HCT116 (cell line): ENCODE measurements at regions not wholly inside any gene's neighbourhood (a gene's known extent, or its start where the extent isn't known, plus 50 kb on each side); places are given as distances from the start of the nearest gene placed in this dataset.

ENCODE experiments used
- ATAC-seq: fragments of 200-7000 bp; cut with Tn5 transposase; 2 replicates; pipeline ENCODE4 v1.9.1; 2020; ENCODE audit warnings: mild to moderate bottlenecking, moderate library complexity
- BruUV-seq: library from RNA; stranded (reverse); fragments of 400-500 nt; replicated peaks from 2 replicates; lab custom pipeline; 2021; lab: Mats Ljungman, UMichigan
- CTCF ChIA-PET: fragments of 300-600 bp; sonication (Branson Sonifier 250); formaldehyde crosslinking; loops from one replicate; lab custom pipeline; 2021; ENCODE audit warnings: antibody characterized with exemption; lab: Charles Lee
- POLR2A ChIA-PET: fragments of 300-600, 350-600 bp; sonication (Branson Sonifier 250); formaldehyde crosslinking; loops from one replicate; lab custom pipeline; 2021; ENCODE audit warnings: antibody characterized with exemption; lab: Charles Lee
- RAD21 ChIA-PET, 2 experiments: fragments of 300-600 bp; sonication (Branson Sonifier 250); formaldehyde crosslinking; loops; one replicate each; lab custom pipeline; 2023; ENCODE audit warnings: low total read pairs in 2 of 2; ENCODE audit not compliant: uncharacterized antibody in 2 of 2, unreplicated experiment in 2 of 2, low non-redundant PET in 1 of 2; lab: Charles Lee
- DNase-seq: peaks from one replicate; pipeline ENCODE4 v3.0.0-alpha.2; 2010; ENCODE audit warnings: low read depth, low spot score
- H2AFZ ChIP-seq: fragments of 200-600 bp; shearing (Covaris generic), sonication (generic); 2 replicates; pipeline ENCODE4 v1.6.1; 2017; ENCODE audit warnings: low read depth, mixed run types, mixed read lengths, antibody characterized with exemption, low read length; ENCODE audit not compliant: poor library complexity, severe bottlenecking
- H3K27ac ChIP-seq: 2 replicates; pipeline ENCODE4 v1.5.1; 2012; ENCODE audit warnings: low read depth, low read length
- H3K27me3 ChIP-seq: fragments of 200-600 bp; sonication (generic); 2 replicates; pipeline ENCODE4 v1.6.1; 2016; ENCODE audit warnings: mixed run types, low read length, mixed read lengths; ENCODE audit not compliant: insufficient read depth
- H3K36me3 ChIP-seq, 2 experiments: fragments of 200-500 bp in 1 of 2; fragments of 200-600 bp in 1 of 2; sonication (Bioruptor generic) in 1 of 2; sonication (generic) in 1 of 2; 2 replicates each; pipeline versions ENCODE4 v1.5.1 to v1.6.1; 2014 to 2016; ENCODE audit warnings: low read length in 2 of 2, inconsistent platforms in 1 of 2, mixed read lengths in 1 of 2, mixed run types in 1 of 2; ENCODE audit not compliant: insufficient read depth in 2 of 2, control insufficient read depth in 1 of 2
- H3K4me1 ChIP-seq, 2 experiments: fragments of 200-600 bp in 1 of 2; sonication (generic) in 1 of 2; 2 replicates each; pipeline versions ENCODE4 v1.5.1 to v1.6.1; 2012 to 2017; ENCODE audit warnings: low read length in 2 of 2, inconsistent platforms in 1 of 2, mild to moderate bottlenecking in 1 of 2, mixed read lengths in 1 of 2, mixed run types in 1 of 2, moderate library complexity in 1 of 2; ENCODE audit not compliant: insufficient read depth in 2 of 2, control insufficient read depth in 1 of 2
- H3K4me2 ChIP-seq: fragments of 200-600 bp; sonication (generic); 2 replicates; pipeline ENCODE4 v1.6.1; 2017; ENCODE audit warnings: mixed run types, low read length, mixed read lengths
- H3K4me3 ChIP-seq, 2 experiments: fragments of 200-600 bp in 1 of 2; sonication (generic) in 1 of 2; replicated peaks in 1 of 2; 2 replicates each; pipeline ENCODE4 v1.5.1; 2011 to 2016; ENCODE audit warnings: low read length in 2 of 2, control low read depth in 1 of 2, low read depth in 1 of 2, mild to moderate bottlenecking in 1 of 2, mixed read lengths in 1 of 2, mixed run types in 1 of 2
- H3K79me2 ChIP-seq: fragments of 200-600 bp; sonication (generic); 2 replicates; pipeline ENCODE4 v1.6.1; 2017; ENCODE audit warnings: mild to moderate bottlenecking, mixed run types, low read length, moderate library complexity, mixed read lengths; ENCODE audit not compliant: insufficient read depth
- H3K9ac ChIP-seq: fragments of 200-600 bp; sonication (generic); 2 replicates; pipeline ENCODE4 v1.6.1; 2016; ENCODE audit warnings: low read length, mixed read lengths
- H3K9me2 ChIP-seq: fragments of 200-600 bp; sonication (generic), shearing (Covaris generic); 2 replicates; pipeline ENCODE4 v1.6.1; 2017; ENCODE audit warnings: mixed run types, mild to moderate bottlenecking, moderate library complexity; ENCODE audit not compliant: insufficient read depth
- H3K9me3 ChIP-seq, 2 experiments: fragments of 200-500 bp in 1 of 2; fragments of 200-600 bp in 1 of 2; sonication (Bioruptor generic) in 1 of 2; sonication (generic) in 1 of 2; 2 replicates each; pipeline ENCODE4 v1.6.1; 2014 to 2017; ENCODE audit warnings: low read length in 2 of 2, mixed read lengths in 2 of 2, inconsistent platforms in 1 of 2, low read depth in 1 of 2, mild to moderate bottlenecking in 1 of 2, mixed run types in 1 of 2, moderate library complexity in 1 of 2; ENCODE audit not compliant: control insufficient read depth in 1 of 2, insufficient read depth in 1 of 2
- H4K20me1 ChIP-seq: fragments of 200-600 bp; sonication (generic), shearing (Covaris generic); 2 replicates; pipeline ENCODE4 v1.6.1; 2017; ENCODE audit warnings: mixed run types, mild to moderate bottlenecking, moderate library complexity; ENCODE audit not compliant: insufficient read depth
- ATF3 ChIP-seq: IDR thresholded peaks from 2 replicates; pipeline ENCODE4 v1.6.1; 2012
- CEBPB ChIP-seq: IDR thresholded peaks from 2 replicates; pipeline ENCODE4 v1.6.1; 2012; ENCODE audit warnings: low read depth
- EGR1 ChIP-seq: IDR thresholded peaks from 2 replicates; pipeline ENCODE4 v1.6.1; 2012; ENCODE audit warnings: low read depth
- ELF1 ChIP-seq: IDR thresholded peaks from 2 replicates; pipeline ENCODE4 v1.6.1; 2012; ENCODE audit warnings: low read depth, borderline replicate concordance
- EZH2 ChIP-seq: fragments of 200-600 bp; sonication (generic); IDR thresholded peaks from 2 replicates; pipeline ENCODE4 v1.6.1; 2017; ENCODE audit warnings: antibody characterized with exemption, mixed run types
- EZH2phosphoT487 ChIP-seq: fragments of 200-600 bp; IDR thresholded peaks from 2 replicates; pipeline ENCODE4 v1.6.1; 2018; ENCODE audit warnings: antibody characterized with exemption, borderline replicate concordance
- FOSL1 ChIP-seq: IDR thresholded peaks from 2 replicates; pipeline ENCODE4 v1.6.1; 2012; ENCODE audit warnings: low read depth
- JUND ChIP-seq: IDR thresholded peaks from 2 replicates; pipeline ENCODE4 v1.6.1; 2012
- POLR2A ChIP-seq: IDR thresholded peaks from 2 replicates; pipeline ENCODE4 v1.7.0; 2011; ENCODE audit warnings: borderline replicate concordance; ENCODE audit not compliant: insufficient read depth, insufficient read length; ENCODE audit errors: extremely low read depth
- POLR2AphosphoS5 ChIP-seq: IDR thresholded peaks from 2 replicates; pipeline ENCODE4 v1.6.1; 2011; ENCODE audit warnings: mild to moderate bottlenecking, low read depth, low read length, moderate library complexity
- RAD21 ChIP-seq: IDR thresholded peaks from 2 replicates; pipeline ENCODE4 v1.6.1; 2012; ENCODE audit warnings: low read depth, mild to moderate bottlenecking
- REST ChIP-seq: IDR thresholded peaks from 2 replicates; pipeline ENCODE4 v1.6.1; 2012; ENCODE audit warnings: low read depth
- SIN3A ChIP-seq: IDR thresholded peaks from 2 replicates; pipeline ENCODE4 v1.6.1; 2012; ENCODE audit warnings: low read depth
- SP1 ChIP-seq: IDR thresholded peaks from 2 replicates; pipeline ENCODE4 v1.6.1; 2012; ENCODE audit warnings: low read depth
- SRF ChIP-seq: IDR thresholded peaks from 2 replicates; pipeline ENCODE4 v1.6.1; 2012; ENCODE audit warnings: low read depth
- TCF7L2 ChIP-seq: IDR thresholded peaks from 2 replicates; pipeline ENCODE4 v1.7.0; 2011; ENCODE audit warnings: borderline replicate concordance, inconsistent platforms; ENCODE audit not compliant: insufficient read depth, insufficient read length; ENCODE audit errors: extremely low read depth
- ZFX ChIP-seq: fragments of 450-650 bp; IDR thresholded peaks from 2 replicates; pipeline ENCODE4 v1.6.1; 2017
- ZNF274 ChIP-seq: fragments of 200-500 bp; sonication (Bioruptor generic); IDR thresholded peaks from 2 replicates; pipeline ENCODE4 v1.6.1; 2014; ENCODE audit warnings: mild to moderate bottlenecking, low read depth, low read length, inconsistent platforms
- intact Hi-C: fragments of 100-400 bp; cut with micrococcal nuclease; formaldehyde crosslinking; loops from 2 replicates; pipeline ENCODE4 v1.10.0; 2022
- TF ChIP-seq, protein P1 (sequence below): IDR thresholded peaks from 2 replicates; pipeline ENCODE4 v1.6.1; 2012
- TF ChIP-seq, protein P2 (sequence below): IDR thresholded peaks from 2 replicates; pipeline ENCODE4 v1.6.1; 2011; ENCODE audit warnings: mild to moderate bottlenecking, low read length, moderate library complexity; ENCODE audit not compliant: insufficient replicate concordance; ENCODE audit errors: extremely low read depth

- ChIA-PET RAD21 (no interaction called here), POLR2A (no interaction called here), CTCF (no interaction called here)
- Histone ChIP-seq H3K27ac (no peak overlapping the region), H3K4me1 (no peaks in the 10 kb centered on the region), H3K36me3 (no peaks in the 10 kb centered on the region), H4K20me1 (no peaks in the 10 kb centered on the region), H3K9ac (no peak overlapping the region), H3K27me3 (no peaks in the 10 kb centered on the region), H2AFZ (no peak overlapping the region), H3K4me3 (no peak overlapping the region), H3K4me2 (no peak overlapping the region), H3K9me3 (peaks cover 5 to 6% of the 10 kb centered on the region in 2 experiments; a peak in 2 of 4 replicates), H3K79me2 (no peaks in the 10 kb centered on the region), H3K9me2 (no peaks in the 10 kb centered on the region)
- DNase-seq (no peak), ATAC-seq (no peak)
- TF ChIP-seq, protein P1, sequence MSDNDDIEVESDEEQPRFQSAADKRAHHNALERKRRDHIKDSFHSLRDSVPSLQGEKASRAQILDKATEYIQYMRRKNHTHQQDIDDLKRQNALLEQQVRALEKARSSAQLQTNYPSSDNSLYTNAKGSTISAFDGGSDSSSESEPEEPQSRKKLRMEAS = no peak
- TF ChIP-seq TCF7L2 (no peak), FOSL1 (no peak), EGR1 (no peak), REST (no peak), ATF3 (no peak), POLR2A (no peak), SRF (no peak), SIN3A (no peak), EZH2 (no peak), SP1 (no peak), JUND (no peak), ZFX (no peak), POLR2AphosphoS5 (no peak), ZNF274 (no peak), CEBPB (no peak), ELF1 (no peak), EZH2phosphoT487 (no peak), RAD21 (no peak)
- TF ChIP-seq, protein P2, sequence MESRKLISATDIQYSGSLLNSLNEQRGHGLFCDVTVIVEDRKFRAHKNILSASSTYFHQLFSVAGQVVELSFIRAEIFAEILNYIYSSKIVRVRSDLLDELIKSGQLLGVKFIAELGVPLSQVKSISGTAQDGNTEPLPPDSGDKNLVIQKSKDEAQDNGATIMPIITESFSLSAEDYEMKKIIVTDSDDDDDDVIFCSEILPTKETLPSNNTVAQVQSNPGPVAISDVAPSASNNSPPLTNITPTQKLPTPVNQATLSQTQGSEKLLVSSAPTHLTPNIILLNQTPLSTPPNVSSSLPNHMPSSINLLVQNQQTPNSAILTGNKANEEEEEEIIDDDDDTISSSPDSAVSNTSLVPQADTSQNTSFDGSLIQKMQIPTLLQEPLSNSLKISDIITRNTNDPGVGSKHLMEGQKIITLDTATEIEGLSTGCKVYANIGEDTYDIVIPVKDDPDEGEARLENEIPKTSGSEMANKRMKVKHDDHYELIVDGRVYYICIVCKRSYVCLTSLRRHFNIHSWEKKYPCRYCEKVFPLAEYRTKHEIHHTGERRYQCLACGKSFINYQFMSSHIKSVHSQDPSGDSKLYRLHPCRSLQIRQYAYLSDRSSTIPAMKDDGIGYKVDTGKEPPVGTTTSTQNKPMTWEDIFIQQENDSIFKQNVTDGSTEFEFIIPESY = no peak
- intact Hi-C loops = no loop called here
- no TSS peak for BruUV-seq
Observed at GRCh38 chr9:11349187-11349586, 736.4 kb upstream of the PTPRD start.
